NCI-H146 (cell line): ENCODE measurements at regions not wholly inside any gene's neighbourhood (a gene's known extent, or its start where the extent isn't known, plus 50 kb on each side); places are given as distances from the start of the nearest gene placed in this dataset.

Experiments
- DNase-seq: peaks from one replicate; lab custom pipeline; 2025; lab: John Stamatoyannopoulos, UW

DNA sequence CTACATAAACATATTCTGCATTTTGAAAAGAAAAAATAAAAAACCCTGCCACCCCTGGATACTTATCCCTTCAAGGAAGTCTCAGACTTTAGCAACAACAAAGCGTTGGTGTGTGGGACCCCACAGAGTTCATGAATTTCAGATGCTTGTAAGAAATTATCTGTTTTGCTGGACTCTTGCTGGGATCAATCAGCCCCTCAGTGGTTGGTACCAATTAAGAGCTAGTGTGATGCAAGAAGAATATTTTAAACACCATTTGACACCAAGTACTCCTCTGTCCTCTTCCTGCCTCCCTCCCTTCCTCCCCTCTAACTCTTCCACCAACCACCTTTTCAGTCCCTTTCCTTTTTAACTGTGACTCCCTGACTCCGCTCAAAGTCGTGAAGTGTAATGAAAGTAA, 51.5 kb downstream of the SST start:
- no peak for DNase-seq

DNA sequence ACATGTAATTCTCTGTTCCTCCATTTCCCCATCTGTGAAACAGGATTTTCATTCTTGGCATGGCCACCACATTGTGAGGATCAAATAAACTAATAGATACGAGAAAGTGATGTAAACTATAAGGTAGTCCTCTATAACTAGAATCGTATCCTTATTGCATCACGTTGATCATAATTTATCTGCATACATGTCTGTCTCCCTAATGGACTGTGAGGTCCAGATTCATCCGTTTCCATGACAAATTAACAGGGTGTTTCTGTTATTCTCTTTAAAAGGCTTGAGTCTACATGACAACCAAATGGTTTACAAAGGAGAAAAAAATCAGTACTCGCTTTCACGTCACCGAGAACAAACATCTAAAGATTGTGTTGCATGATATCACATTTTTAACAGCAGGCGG, 53.0 kb downstream of the SST start:
- no peak for DNase-seq

DNA sequence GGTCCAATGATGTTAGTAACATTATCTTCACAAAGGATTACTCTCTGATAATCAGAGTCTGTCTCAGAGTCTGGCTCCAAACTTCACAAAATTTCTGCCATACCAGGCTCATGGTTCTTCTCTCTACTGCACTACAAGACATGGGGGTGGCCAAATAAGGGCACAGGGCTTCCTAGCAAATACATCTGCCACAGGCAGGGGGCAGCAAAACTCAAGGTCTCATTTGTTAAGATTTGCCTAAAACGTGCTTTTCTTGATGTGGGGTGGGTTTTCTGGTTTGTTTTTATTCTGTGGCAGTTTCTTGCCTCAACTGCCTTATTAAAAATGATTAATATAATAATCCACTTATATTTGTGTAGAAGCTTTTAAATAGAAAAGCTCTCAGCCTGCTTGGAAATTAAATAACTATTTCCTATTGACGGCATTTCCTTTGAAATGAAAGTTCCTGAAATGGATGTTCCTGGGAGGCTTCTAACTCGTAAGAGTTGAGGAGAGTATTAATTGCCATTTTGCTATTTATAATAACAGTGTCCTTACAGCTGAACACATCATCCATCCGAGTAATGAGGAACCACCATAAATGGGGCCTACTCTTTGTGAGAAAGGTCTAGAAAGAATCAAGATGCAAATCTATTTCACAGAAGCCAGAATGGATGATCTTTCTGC, 53.8 kb downstream of the SST start:
- DNase-seq = peak; percentile 59

GRCh38 chr3:187615630-187616029, 54.6 kb downstream of the SST start:
- no peak for DNase-seq

- DNase-seq = no peak
These were observed 57.5 kb downstream of the SST start for GRCh38 chr3:187612656-187613055.

DNA sequence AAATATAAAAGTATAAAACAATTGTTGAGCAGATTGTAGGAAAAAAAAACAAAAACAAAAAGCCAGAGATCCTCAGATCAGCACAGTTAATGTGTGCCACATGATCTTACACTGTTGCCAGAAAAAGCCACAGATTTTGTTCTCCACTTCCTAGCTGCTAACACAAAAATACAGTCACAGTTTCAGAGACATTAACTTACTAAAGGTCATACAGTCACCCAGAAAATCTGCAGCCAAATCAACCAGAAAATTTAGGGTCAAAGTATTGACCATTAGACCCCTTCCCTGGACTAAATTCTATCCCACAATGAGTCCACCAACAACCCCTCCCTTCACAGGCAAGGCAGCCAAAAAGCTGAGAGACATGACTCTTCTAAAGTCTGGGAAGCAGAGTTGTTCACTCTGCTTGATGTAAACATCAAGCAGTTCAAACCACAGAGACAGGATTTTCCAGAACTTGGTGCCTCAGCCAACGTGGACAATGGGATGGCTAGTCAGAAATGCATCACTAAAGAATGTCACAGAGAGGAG, 59.1 kb downstream of the SST start:
- no peak for DNase-seq

DNA sequence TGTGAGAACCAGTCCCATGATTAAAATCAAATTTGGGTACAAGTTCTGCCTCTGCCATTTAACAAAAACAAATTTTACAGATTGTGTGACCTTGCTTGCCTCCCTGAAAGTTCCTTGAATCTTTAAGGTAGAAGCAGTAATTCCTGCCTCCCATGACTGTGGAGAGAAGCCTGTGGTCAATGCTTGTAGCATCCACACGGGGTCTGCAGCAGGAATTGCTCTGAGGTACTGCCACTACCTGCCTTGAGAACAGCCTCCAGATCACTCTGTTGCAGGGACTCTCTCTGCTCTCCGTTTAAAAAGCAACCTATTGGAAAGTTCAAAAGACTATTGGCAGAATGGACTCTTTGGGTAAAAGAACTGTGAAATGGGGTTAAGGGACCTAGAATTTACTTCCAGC, 75.9 kb downstream of the SST start:
- DNase-seq = no peak

DNA sequence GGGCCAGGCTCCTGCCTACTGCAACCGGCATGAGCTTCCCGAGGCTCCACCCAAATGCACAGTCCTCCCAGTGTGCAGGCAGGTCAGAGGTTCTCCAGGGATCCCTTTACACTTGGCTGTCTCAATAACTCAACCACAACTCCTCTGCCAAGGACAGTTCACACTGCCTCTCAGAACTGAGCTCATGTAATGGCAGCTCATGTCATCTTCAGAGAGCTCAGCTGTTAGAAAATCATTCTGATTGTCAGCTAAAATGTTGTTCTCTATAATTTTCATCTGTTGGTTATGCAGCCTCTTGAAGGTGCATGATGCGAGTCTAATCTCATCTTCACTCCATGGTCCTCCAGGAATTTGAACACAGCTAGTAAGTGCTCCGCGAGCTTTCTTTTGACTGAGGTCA, 76.7 kb downstream of the SST start:
- no peak for DNase-seq

GRCh38 chr3:187590861-187591576, 79.2 kb downstream of the SST start:
- DNase-seq = no peak

DNA sequence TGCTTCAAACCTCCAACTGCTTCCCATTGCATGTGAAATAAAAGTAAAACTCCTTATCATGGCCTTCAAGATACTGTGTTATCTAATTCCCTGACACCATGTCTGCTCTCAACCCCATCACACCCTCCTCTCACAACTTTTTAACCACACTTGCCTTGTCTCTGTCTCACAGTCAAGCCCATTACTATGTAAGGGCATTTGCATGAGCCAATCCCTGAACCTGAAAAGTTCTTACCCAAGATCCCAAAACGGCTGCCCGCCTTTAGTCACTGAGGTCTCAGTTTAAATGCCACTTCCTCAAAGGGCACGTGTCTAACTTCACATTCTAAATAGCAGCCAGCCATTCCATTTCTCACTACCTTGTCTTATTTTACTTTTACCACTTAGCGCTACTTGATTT, 83.1 kb downstream of the SST start:
- DNase-seq = no peak

DNA sequence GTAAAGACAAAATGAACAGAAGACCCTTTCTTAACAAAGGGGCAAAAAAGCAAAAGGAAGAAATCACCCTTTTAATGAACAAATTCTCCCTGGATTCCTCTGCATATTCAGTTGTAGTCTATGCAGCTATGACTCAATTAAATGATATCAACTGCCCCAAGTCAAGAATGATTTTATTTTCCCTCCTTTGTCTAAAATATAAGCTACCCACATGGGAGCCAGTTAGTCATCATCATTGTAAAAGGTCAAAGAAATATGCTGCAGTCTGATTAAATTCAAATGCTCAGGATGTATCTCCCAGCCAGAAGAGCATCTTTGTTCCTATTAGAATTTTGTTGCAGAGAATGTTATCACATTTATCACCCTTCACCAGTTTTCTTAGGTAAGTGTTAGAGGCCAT, 84.0 kb downstream of the SST start:
- DNase-seq = no peak

DNA sequence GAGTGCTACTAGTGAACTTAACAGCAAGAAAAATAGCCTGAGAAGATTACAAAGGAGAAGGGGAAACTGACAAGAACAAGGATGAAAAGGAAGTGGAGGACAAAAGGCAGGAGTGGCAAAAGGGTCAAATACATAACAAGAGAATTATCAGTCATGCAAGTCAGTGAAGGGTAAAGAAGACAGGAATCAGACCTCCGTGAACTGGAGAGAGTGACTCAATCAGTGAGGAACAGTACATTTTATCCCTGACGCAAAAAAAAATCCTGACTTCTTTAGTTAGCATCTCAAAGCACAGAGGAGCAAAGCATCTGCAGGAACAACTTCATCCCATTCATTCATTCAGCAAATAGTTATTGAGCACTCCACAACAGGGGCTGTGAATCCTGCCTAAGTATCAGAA, 97.8 kb downstream of the SST start:
- DNase-seq = no peak

GRCh38 chr3:187571701-187572100, 98.5 kb downstream of the SST start:
- DNase-seq = no peak

- DNase-seq = no peak
These were observed 99.4 kb downstream of the SST start for GRCh38 chr3:187570776-187571175.

DNA sequence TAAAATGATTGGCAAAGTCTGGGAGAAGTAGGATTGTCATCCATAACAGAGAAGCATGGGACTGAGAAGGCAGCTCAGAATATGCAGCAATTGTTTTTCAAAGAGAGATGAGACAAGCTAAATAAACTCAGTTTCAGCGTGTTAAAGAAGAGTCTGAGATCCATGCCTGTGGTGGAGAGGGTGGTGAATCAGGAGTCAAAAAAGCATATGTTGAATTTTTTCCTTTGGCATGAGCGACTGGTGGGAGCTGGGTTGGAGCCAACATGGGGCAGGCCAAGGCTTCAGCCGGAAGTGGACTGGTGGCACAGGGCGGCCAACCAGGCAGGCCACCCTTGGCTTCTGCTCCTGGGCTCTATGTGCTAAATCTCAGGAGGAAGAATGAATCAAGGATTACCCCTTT, 102.0 kb downstream of the SST start:
- no peak for DNase-seq

DNA sequence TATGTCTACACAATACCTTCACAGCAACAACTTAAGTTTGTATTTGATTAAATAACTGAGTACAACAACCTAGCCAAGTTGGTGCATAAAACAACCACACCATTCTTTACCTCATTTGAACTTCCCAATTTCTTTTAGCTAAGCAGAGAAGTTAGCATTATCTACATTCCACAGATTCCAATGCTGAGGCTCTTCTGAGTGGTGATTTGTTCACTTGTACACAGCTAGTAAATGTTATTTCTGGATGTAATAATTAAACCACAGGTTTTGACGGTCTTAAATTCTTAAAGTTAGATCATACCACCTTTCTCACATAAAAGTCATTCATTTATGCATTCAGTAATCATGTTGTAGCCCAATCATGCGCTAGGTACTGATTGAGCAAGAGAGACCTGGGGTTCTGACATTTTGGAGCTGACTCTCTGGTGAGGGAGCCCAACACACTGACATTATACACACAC, 102.5 kb downstream of the SST start:
- DNase-seq = no peak

DNA sequence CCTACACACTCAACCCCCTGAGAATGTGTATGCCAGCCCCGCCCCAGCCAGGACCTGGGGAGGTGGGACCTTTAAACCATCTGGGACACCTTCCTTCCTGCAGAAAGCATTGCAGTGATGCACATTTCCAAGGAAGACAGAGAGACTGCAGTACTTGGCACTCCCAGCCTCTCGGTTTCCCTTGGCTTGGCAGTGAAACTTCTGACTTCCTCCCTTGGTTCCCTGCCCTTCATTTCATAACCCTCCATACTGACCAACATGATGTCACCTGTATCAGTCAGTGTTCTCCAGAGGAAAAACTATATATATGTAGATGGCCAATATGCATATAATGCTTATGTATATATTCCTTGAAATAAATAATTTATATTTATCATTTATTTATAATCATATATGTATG, 103.2 kb downstream of the SST start:
- DNase-seq = no peak

- no peak for DNase-seq
These were observed 104.5 kb downstream of the SST start for GRCh38 chr3:187565701-187566100.

GRCh38 chr3:187558990-187559389, 111.2 kb downstream of the SST start:
- no peak for DNase-seq

GRCh38 chr3:187551416-187551815, 118.8 kb downstream of the SST start:
- DNase-seq = no peak

- no peak for DNase-seq
These were observed 119.7 kb downstream of the SST start for GRCh38 chr3:187550446-187550845.

GRCh38 chr3:187545366-187545765, 124.8 kb downstream of the SST start:
- DNase-seq = no peak

DNA sequence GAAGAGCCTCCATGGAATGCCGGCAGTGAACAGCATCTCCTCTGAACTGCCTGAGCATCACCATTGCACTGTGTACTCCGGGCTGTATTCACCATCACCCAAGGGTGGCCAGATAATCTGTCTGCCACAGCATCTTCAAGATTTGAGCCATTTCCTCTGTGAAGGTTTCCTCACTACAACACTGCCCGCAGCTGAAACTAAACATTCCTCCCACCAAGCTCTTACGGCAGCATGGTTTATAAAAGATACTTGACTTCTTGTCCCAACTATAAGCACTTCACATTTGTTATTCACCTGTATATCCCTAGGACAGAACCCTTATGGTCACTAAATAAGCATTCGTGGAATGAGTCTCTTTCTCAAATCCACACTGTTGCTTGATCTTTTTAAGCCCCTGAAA, 125.9 kb downstream of the SST start:
- DNase-seq = no peak

DNA sequence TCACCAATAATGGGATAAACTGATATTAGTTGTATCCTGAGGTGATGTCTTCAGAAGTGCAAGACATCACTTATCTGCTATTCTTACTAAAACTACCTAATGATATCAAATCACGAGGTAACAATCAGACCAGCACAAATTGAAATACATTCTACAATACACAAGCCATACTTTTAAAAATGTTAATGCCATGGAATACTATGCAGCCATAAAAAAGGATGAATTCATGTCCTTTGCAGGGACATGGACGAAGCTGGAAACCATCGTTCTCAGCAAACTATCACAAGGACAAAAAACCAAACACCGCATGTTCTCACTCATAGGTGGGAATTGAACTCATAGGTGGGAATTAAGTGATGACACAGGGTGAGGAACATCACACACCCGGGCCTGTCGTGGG, 129.3 kb downstream of the SST start:
- DNase-seq = no peak
